GM23338 (cell line): ENCODE measurements at regions not wholly inside any gene's neighbourhood (a gene's known extent, or its start where the extent isn't known, plus 50 kb on each side); places are given as distances from the start of the nearest gene placed in this dataset.

ENCODE experiments used
- ATAC-seq: fragments of 200-7000 bp; cut with Tn5 transposase; 3 replicates; pipeline ENCODE4 v1.9.1; 2020
- DNase-seq: peaks from one replicate; pipeline ENCODE4 v3.0.0-alpha.2; 2015; ENCODE audit warnings: low spot score
- H2AFZ ChIP-seq: fragments of 200-600 bp; sonication (generic); 2 replicates; pipeline ENCODE4 v1.8.0; 2016; ENCODE audit warnings: antibody characterized with exemption, mild to moderate bottlenecking, moderate library complexity
- H3F3A ChIP-seq: fragments of 200-600 bp; sonication (generic); replicated peaks from 2 replicates; pipeline ENCODE4 v1.8.0; 2017; ENCODE audit warnings: antibody characterized with exemption, mixed run types, low read depth
- H3K27ac ChIP-seq: fragments of 200-600 bp; sonication (generic); 2 replicates; pipeline ENCODE4 v1.6.1; 2016; ENCODE audit warnings: low read depth
- H3K27me3 ChIP-seq: fragments of 200-600 bp; sonication (generic); 2 replicates; pipeline ENCODE4 v1.8.0; 2016; ENCODE audit warnings: mild to moderate bottlenecking, mixed run types, moderate library complexity; ENCODE audit not compliant: insufficient read depth
- H3K36me3 ChIP-seq: fragments of 200-600 bp; sonication (generic); 2 replicates; pipeline ENCODE4 v1.8.0; 2016; ENCODE audit warnings: mild to moderate bottlenecking; ENCODE audit not compliant: insufficient read depth
- H3K4me1 ChIP-seq: fragments of 200-600 bp; sonication (generic); 2 replicates; pipeline ENCODE4 v1.8.0; 2016; ENCODE audit warnings: mild to moderate bottlenecking, moderate library complexity; ENCODE audit not compliant: insufficient read depth
- H3K4me2 ChIP-seq: fragments of 200-600 bp; sonication (generic); 2 replicates; pipeline ENCODE4 v1.7.1; 2017; ENCODE audit warnings: mixed run types
- H3K4me3 ChIP-seq: fragments of 200-600 bp; sonication (generic); 2 replicates; pipeline ENCODE4 v1.6.1; 2016; ENCODE audit warnings: mixed run types
- H3K79me2 ChIP-seq: fragments of 200-600 bp; sonication (generic); replicated peaks from 2 replicates; pipeline ENCODE4 v1.8.0; 2017; ENCODE audit warnings: mild to moderate bottlenecking; ENCODE audit not compliant: insufficient read depth
- H3K9me2 ChIP-seq: fragments of 200-600 bp; sonication (generic); 2 replicates; pipeline ENCODE4 v1.8.0; 2017; ENCODE audit not compliant: insufficient read depth
- H4K20me1 ChIP-seq: fragments of 200-600 bp; sonication (generic); replicated peaks from 2 replicates; pipeline ENCODE4 v1.8.0; 2017; ENCODE audit warnings: mild to moderate bottlenecking; ENCODE audit not compliant: insufficient read depth
- H3K27ac Mint-ChIP-seq: 2 replicates; pipeline ENCODE4 v1.8.0; 2020; ENCODE audit warnings: inconsistent platforms, mild to moderate bottlenecking, moderate library complexity, mixed read lengths
- H3K27me3 Mint-ChIP-seq: 3 replicates; pipeline ENCODE4 v1.8.0; 2022; ENCODE audit warnings: low read depth, mild to moderate bottlenecking, moderate library complexity, mixed read lengths, inconsistent platforms; ENCODE audit not compliant: insufficient read depth, poor library complexity
- H3K36me3 Mint-ChIP-seq: 3 replicates; pipeline ENCODE4 v1.8.0; 2021; ENCODE audit warnings: low read depth, mild to moderate bottlenecking, inconsistent platforms, moderate library complexity, mixed read lengths
- H3K4me1 Mint-ChIP-seq: 3 replicates; pipeline ENCODE4 v1.8.0; 2020; ENCODE audit warnings: mild to moderate bottlenecking, inconsistent platforms, mixed read lengths
- H3K4me3 Mint-ChIP-seq: 3 replicates; pipeline ENCODE4 v1.8.0; 2021; ENCODE audit warnings: moderate library complexity, mild to moderate bottlenecking, inconsistent platforms, mixed read lengths
- H3K9me3 Mint-ChIP-seq: 3 replicates; pipeline ENCODE4 v1.8.0; 2020; ENCODE audit warnings: moderate library complexity, mild to moderate bottlenecking, inconsistent platforms, mixed read lengths
- CREB1 ChIP-seq: fragments of 250-450 bp; sonication (Bioruptor Pico); IDR thresholded peaks from 2 replicates; pipeline ENCODE4 v1.5.0; 2020; ENCODE audit warnings: low read depth, mild to moderate bottlenecking, moderate library complexity
- EZH2 ChIP-seq: fragments of 200-600 bp; sonication (generic); IDR thresholded peaks from one replicate; pipeline ENCODE4 v1.8.0; 2017; ENCODE audit warnings: antibody characterized with exemption, mild to moderate bottlenecking, low read depth; ENCODE audit not compliant: unreplicated experiment
- EZH2phosphoT487 ChIP-seq: fragments of 200-600 bp; sonication (generic); IDR thresholded peaks from one replicate; pipeline ENCODE4 v1.8.1; 2018; ENCODE audit warnings: antibody characterized with exemption; ENCODE audit not compliant: unreplicated experiment
- JUNB ChIP-seq: IDR thresholded peaks from one replicate; pipeline ENCODE4 v1.6.1; 2016; ENCODE audit warnings: antibody characterized with exemption; ENCODE audit not compliant: unreplicated experiment
- NANOG ChIP-seq: IDR thresholded peaks from 2 replicates; pipeline ENCODE4 v1.6.1; 2016; ENCODE audit warnings: antibody characterized with exemption, borderline replicate concordance
- STAT1 ChIP-seq: IDR thresholded peaks from one replicate; pipeline ENCODE4 v1.6.1; 2016; ENCODE audit warnings: antibody characterized with exemption; ENCODE audit not compliant: unreplicated experiment
- TF ChIP-seq, protein P1 (sequence below), 2 experiments: fragments of 200-600 bp in 1 of 2; sonication (generic) in 1 of 2; conservative IDR thresholded peaks; 2 replicates each; pipeline versions ENCODE4 v1.5.1 to v1.6.1; 2016 to 2017; ENCODE audit warnings: antibody characterized with exemption in 2 of 2, low read depth in 2 of 2, mild to moderate bottlenecking in 2 of 2, moderate library complexity in 1 of 2
- TF ChIP-seq, protein P2 (sequence below): fragments of 250-450 bp; sonication (Bioruptor Pico); IDR thresholded peaks from 2 replicates; pipeline ENCODE4 v1.5.0; 2020; ENCODE audit warnings: mild to moderate bottlenecking, moderate library complexity

DNA sequence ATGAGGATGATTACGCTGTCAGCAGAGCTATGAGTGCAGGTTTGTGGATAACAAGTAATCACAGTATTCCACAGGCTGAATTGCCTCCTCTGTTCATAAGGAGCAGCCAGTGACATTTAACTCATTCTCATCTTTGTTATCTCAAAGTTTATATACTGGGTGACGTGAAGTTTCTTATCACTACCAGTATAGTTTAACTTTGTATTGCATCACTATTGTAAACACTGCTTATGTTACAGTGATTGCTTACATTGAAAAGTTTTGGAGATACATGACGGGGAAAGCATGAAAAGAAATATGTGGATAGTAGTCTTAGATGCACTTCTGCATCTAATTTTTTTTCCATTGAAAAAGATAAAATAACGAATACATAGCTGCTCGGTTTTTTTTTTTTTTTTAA, 429.7 kb downstream of the VGLL3 start (continued):
- no peak for TF ChIP-seq EZH2
- no peak for TF ChIP-seq NANOG
- no peak for TF ChIP-seq EZH2phosphoT487

DNA sequence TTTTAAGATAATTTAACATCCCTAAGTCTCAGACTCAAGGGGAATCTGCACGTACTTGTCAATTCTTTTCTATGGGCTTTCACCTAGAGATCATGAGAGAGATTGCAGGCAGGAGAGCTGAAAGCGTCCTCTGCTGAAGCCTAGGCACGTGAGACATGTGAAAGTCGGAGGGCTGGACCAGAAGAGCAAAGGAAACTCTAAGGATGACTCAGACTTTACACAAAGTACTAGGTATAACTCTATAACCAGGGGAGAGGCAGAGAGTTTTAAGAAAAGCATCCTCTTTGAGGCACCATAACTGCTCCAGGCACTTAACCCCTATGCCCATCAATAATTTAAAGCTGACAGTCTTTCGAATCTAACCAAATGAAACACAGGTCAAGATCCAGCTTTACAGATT, 436.6 kb downstream of the VGLL3 start:
- no peaks in the 10 kb centered on the region for H3K9me2 ChIP-seq
- peaks cover 9% of the 10 kb centered on the region for H3K4me1 ChIP-seq
- ATAC-seq (peak; percentile 57), DNase-seq (peak; percentile 33)
- H4K20me1 ChIP-seq: no peaks in the 10 kb centered on the region
- H3K4me2 ChIP-seq: no peak overlapping the region
- H3K4me3 Mint-ChIP-seq: no peak overlapping the region
- H3K79me2 ChIP-seq: no peaks in the 10 kb centered on the region
- H3F3A ChIP-seq: no peaks in the 10 kb centered on the region
- H2AFZ ChIP-seq: no peak overlapping the region
- no peaks in the 10 kb centered on the region for H3K9me3 Mint-ChIP-seq
- peaks cover 6% of the 10 kb centered on the region for H3K4me1 Mint-ChIP-seq
- no peak overlapping the region for H3K4me3 ChIP-seq
- H3K27ac ChIP-seq: no peak overlapping the region
- H3K36me3 Mint-ChIP-seq: peaks cover 5% of the 10 kb centered on the region; the same call in 2 of the 3 replicates
- H3K27ac Mint-ChIP-seq: no peak overlapping the region
- no peak for TF ChIP-seq EZH2
- TF ChIP-seq STAT1: no peak
- no peak for TF ChIP-seq CREB1 (CRISPR knock-in tag)
- TF ChIP-seq, protein P1, sequence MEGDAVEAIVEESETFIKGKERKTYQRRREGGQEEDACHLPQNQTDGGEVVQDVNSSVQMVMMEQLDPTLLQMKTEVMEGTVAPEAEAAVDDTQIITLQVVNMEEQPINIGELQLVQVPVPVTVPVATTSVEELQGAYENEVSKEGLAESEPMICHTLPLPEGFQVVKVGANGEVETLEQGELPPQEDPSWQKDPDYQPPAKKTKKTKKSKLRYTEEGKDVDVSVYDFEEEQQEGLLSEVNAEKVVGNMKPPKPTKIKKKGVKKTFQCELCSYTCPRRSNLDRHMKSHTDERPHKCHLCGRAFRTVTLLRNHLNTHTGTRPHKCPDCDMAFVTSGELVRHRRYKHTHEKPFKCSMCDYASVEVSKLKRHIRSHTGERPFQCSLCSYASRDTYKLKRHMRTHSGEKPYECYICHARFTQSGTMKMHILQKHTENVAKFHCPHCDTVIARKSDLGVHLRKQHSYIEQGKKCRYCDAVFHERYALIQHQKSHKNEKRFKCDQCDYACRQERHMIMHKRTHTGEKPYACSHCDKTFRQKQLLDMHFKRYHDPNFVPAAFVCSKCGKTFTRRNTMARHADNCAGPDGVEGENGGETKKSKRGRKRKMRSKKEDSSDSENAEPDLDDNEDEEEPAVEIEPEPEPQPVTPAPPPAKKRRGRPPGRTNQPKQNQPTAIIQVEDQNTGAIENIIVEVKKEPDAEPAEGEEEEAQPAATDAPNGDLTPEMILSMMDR (conservative IDR thresholded peaks at IDR 0.05; ENCODE audit: low read depth in 2 of 2): 0 out of 4 replicates have a peak, but pooled peaks of 1 of the 2 experiments have one; percentile 14
- H3K27me3 Mint-ChIP-seq: no peaks in the 10 kb centered on the region
- no peaks in the 10 kb centered on the region for H3K27me3 ChIP-seq
- H3K36me3 ChIP-seq: no peaks in the 10 kb centered on the region

- H3K36me3 Mint-ChIP-seq: peaks cover 8% of the 10 kb centered on the region; the same call in 2 of the 3 replicates
- Histone ChIP-seq H3F3A (no peaks in the 10 kb centered on the region), H3K27ac (peak overlapping the region; percentile 92), H3K27me3 (no peaks in the 10 kb centered on the region), H3K4me3 (peak overlapping the region; percentile 12; the same call in 1 of the 2 replicates), H3K4me1 (peaks cover 42% of the 10 kb centered on the region), H4K20me1 (no peaks in the 10 kb centered on the region), H3K36me3 (no peaks in the 10 kb centered on the region; the same call in 1 of the 2 replicates), H2AFZ (no peak overlapping the region), H3K79me2 (no peaks in the 10 kb centered on the region), H3K4me2 (peak overlapping the region; percentile 40; the same call in 1 of the 2 replicates), H3K9me2 (peaks cover 7% of the 10 kb centered on the region; the same call in 1 of the 2 replicates)
- no peaks in the 10 kb centered on the region for H3K27me3 Mint-ChIP-seq
- H3K9me3 Mint-ChIP-seq: peaks cover 6% of the 10 kb centered on the region; the same call in 1 of the 3 replicates
- TF ChIP-seq, protein P2, sequence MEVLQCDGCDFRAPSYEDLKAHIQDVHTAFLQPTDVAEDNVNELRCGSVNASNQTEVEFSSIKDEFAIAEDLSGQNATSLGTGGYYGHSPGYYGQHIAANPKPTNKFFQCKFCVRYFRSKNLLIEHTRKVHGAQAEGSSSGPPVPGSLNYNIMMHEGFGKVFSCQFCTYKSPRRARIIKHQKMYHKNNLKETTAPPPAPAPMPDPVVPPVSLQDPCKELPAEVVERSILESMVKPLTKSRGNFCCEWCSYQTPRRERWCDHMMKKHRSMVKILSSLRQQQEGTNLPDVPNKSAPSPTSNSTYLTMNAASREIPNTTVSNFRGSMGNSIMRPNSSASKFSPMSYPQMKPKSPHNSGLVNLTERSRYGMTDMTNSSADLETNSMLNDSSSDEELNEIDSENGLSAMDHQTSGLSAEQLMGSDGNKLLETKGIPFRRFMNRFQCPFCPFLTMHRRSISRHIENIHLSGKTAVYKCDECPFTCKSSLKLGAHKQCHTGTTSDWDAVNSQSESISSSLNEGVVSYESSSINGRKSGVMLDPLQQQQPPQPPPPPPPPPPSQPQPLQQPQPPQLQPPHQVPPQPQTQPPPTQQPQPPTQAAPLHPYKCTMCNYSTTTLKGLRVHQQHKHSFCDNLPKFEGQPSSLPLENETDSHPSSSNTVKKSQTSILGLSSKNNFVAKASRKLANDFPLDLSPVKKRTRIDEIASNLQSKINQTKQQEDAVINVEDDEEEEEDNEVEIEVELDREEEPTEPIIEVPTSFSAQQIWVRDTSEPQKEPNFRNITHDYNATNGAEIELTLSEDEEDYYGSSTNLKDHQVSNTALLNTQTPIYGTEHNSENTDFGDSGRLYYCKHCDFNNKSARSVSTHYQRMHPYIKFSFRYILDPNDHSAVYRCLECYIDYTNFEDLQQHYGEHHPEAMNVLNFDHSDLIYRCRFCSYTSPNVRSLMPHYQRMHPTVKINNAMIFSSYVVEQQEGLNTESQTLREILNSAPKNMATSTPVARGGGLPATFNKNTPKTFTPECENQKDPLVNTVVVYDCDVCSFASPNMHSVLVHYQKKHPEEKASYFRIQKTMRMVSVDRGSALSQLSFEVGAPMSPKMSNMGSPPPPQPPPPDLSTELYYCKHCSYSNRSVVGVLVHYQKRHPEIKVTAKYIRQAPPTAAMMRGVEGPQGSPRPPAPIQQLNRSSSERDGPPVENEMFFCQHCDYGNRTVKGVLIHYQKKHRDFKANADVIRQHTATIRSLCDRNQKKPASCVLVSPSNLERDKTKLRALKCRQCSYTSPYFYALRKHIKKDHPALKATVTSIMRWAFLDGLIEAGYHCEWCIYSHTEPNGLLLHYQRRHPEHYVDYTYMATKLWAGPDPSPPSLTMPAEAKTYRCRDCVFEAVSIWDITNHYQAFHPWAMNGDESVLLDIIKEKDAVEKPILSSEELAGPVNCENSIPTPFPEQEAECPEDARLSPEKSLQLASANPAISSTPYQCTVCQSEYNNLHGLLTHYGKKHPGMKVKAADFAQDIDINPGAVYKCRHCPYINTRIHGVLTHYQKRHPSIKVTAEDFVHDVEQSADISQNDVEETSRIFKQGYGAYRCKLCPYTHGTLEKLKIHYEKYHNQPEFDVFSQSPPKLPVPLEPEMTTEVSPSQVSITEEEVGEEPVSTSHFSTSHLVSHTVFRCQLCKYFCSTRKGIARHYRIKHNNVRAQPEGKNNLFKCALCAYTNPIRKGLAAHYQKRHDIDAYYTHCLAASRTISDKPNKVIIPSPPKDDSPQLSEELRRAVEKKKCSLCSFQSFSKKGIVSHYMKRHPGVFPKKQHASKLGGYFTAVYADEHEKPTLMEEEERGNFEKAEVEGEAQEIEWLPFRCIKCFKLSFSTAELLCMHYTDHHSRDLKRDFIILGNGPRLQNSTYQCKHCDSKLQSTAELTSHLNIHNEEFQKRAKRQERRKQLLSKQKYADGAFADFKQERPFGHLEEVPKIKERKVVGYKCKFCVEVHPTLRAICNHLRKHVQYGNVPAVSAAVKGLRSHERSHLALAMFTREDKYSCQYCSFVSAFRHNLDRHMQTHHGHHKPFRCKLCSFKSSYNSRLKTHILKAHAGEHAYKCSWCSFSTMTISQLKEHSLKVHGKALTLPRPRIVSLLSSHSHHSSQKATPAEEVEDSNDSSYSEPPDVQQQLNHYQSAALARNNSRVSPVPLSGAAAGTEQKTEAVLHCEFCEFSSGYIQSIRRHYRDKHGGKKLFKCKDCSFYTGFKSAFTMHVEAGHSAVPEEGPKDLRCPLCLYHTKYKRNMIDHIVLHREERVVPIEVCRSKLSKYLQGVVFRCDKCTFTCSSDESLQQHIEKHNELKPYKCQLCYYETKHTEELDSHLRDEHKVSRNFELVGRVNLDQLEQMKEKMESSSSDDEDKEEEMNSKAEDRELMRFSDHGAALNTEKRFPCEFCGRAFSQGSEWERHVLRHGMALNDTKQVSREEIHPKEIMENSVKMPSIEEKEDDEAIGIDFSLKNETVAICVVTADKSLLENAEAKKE (CRISPR knock-in tag): peak; percentile 47; the same call in 1 of the 2 replicates
- TF ChIP-seq NANOG (peak; percentile 23; the same call in 1 of the 2 replicates), JUNB (no peak)
- H3K4me1 Mint-ChIP-seq: peaks cover 26% of the 10 kb centered on the region
- H3K4me3 Mint-ChIP-seq: no peak overlapping the region; the same call in 2 of the 3 replicates
- H3K27ac Mint-ChIP-seq: peak overlapping the region; percentile 93; the same call in 1 of the 2 replicates
- ATAC-seq: peak; percentile 100
- peak; percentile 93 for DNase-seq
These were observed 443.3 kb downstream of the VGLL3 start for GRCh38 chr3:86547692-86548091.
